ENCODE measurements at regions not wholly inside any gene's neighbourhood (a gene's known extent, or its start where the extent isn't known, plus 50 kb on each side); places are given as distances from the start of the nearest gene placed in this dataset.

DNA sequence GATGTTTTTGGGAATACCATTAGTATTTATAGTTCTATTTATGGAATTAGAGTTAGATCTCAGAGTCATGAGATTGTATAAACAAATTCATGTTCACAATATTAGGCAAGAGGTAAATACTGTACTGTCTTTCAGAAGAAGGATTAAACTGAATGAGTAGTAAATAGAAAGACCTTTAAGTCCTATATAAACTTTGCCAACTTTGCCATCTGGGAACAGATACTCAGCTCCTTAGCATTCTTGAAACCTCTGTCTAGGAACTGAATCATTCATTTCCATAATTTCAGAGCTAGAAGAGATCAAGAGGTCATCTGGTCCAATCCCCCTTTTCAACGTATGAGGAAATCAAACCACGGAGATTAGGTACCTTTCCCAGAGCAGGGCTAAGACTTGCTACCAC lies 141.1 kb downstream of the CAND1 start:
- Histone ChIP-seq H3K4me3 (ENCODE audit: low read depth, low read length) (no peak overlapping the region), H3K36me3 (no peaks in the 10 kb centered on the region), H3K27ac (no peak overlapping the region), H3K9me3 (ENCODE audit: severe bottlenecking) (no peaks in the 10 kb centered on the region), H3K27me3 (ENCODE audit: insufficient read depth, low read depth, severe bottlenecking) (no peaks in the 10 kb centered on the region)
- no peak for DNase-seq
- TF ChIP-seq, protein P1, sequence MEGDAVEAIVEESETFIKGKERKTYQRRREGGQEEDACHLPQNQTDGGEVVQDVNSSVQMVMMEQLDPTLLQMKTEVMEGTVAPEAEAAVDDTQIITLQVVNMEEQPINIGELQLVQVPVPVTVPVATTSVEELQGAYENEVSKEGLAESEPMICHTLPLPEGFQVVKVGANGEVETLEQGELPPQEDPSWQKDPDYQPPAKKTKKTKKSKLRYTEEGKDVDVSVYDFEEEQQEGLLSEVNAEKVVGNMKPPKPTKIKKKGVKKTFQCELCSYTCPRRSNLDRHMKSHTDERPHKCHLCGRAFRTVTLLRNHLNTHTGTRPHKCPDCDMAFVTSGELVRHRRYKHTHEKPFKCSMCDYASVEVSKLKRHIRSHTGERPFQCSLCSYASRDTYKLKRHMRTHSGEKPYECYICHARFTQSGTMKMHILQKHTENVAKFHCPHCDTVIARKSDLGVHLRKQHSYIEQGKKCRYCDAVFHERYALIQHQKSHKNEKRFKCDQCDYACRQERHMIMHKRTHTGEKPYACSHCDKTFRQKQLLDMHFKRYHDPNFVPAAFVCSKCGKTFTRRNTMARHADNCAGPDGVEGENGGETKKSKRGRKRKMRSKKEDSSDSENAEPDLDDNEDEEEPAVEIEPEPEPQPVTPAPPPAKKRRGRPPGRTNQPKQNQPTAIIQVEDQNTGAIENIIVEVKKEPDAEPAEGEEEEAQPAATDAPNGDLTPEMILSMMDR (IDR thresholded peaks at IDR 0.05; ENCODE audit: low read depth, low read length) = no peak

DNA sequence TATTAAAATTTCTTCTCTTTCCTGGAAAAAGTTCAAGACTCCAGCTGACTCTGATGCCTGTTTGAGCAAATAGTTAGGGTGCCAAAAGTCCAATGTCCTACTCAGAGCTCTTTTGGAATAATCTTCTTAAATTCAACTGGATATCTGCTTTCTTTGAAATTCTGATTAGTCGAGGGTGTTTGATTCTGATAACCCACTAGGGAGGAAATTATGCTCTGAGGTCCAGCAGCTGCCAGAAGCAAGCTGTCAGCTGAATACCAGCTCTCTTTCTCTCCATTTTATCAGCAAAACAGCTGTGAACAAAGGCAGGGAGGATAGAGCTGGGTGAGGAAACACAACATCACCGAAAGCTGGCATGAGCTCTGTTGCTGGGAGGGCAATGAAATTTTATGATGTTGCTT lies 141.5 kb downstream of the CAND1 start:
- Histone ChIP-seq H3K27me3 (ENCODE audit: insufficient read depth, low read depth, severe bottlenecking) (no peaks in the 10 kb centered on the region), H3K9me3 (ENCODE audit: severe bottlenecking) (no peaks in the 10 kb centered on the region), H3K4me3 (ENCODE audit: low read depth, low read length) (no peak overlapping the region), H3K36me3 (no peaks in the 10 kb centered on the region), H3K27ac (no peak overlapping the region)
- TF ChIP-seq, protein P1 (IDR thresholded peaks at IDR 0.05; ENCODE audit: low read depth, low read length) = no peak
- no peak for DNase-seq

DNA sequence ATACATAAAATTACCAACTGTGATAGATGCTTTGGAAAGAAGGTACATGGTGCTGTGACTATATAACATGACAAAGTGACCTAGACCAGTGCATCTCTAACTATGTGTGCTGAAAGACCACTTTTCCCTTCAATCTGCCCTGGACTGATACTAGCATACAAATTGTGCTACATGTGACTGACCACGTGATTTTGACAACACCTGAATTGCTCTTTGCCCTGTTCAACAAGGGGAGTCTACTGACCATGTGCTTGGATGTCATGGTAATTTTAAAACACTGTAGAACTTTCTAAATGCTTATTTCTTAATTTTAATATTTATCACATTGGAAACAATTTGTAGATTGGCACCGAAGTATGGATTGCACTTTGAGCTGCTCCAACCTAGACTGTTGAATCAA lies 142.4 kb downstream of the CAND1 start:
- Histone ChIP-seq H3K27ac (no peak overlapping the region), H3K27me3 (ENCODE audit: insufficient read depth, low read depth, severe bottlenecking) (no peaks in the 10 kb centered on the region), H3K36me3 (no peaks in the 10 kb centered on the region), H3K4me3 (ENCODE audit: low read depth, low read length) (no peak overlapping the region), H3K9me3 (ENCODE audit: severe bottlenecking) (no peaks in the 10 kb centered on the region)
- no peak for DNase-seq
- TF ChIP-seq, protein P1 (IDR thresholded peaks at IDR 0.05; ENCODE audit: low read depth, low read length) = no peak

DNA sequence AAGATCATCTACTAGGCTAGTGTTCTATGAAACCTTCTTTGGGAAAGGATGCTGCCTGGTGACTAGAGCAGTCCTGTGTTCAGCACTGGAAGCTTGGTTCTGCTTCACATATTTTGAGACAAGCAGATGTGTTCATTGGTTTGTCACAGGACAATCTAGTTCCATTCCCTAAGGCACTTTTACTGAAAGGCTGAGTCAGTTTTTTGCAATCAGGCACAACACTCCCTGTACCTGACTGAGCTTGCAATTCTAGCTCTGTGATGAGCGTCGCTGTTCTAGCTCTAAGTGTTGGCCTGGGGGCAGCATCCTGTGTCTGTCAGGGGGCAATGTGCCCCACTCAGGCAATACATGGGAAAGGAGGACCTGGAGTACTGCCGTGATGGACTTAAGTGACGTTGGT lies 144.4 kb downstream of the CAND1 start:
- H3K9me3 ChIP-seq (ENCODE audit: severe bottlenecking) = no peaks in the 10 kb centered on the region
- no peak for DNase-seq
- H3K36me3 ChIP-seq = no peaks in the 10 kb centered on the region
- TF ChIP-seq, protein P1 (IDR thresholded peaks at IDR 0.05; ENCODE audit: low read depth, low read length) = no peak
- H3K27me3 ChIP-seq (ENCODE audit: insufficient read depth, low read depth, severe bottlenecking) = no peaks in the 10 kb centered on the region
- H3K27ac ChIP-seq = no peak overlapping the region
- no peak overlapping the region for H3K4me3 ChIP-seq (ENCODE audit: low read depth, low read length)

DNA sequence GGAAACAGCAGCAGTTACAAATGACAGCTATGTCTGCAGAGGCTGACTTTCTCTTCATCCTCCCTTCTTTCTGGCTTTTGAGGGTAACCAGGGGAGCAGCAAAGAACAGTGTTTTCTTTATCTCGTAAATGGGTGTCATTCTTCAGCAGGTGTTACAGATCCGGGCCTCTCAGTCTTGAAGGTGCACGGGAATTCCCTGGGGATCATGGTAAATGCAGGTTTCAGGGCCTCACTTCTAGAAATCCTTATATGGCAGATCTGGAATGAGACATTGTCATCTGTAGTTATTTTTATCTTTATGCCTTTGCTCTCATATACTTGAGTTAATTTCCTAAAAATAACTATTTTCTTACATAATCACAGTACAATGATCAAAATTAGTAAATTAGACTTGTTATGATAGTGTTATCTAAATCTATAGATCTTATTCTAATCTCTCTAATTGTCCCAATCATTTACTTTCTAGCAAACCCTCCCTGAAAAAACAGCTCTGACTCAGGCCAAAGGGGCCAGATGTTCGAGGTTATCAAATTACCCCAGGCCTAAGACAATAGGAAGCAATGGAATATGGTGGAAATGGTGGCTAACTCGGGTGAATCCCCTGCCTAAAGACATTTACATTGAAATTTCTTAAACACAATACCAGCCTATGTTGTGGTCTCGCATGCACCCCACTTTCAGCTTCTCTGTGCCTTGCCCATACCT lies 145.0 kb downstream of the CAND1 start:
- no peaks in the 10 kb centered on the region for H3K27me3 ChIP-seq (ENCODE audit: insufficient read depth, low read depth, severe bottlenecking)

More for the DNA sequence above, 145.0 kb downstream of the CAND1 start:
- no peak for DNase-seq
- Histone ChIP-seq H3K9me3 (ENCODE audit: severe bottlenecking) (no peaks in the 10 kb centered on the region), H3K4me3 (ENCODE audit: low read depth, low read length) (no peak overlapping the region), H3K27ac (no peak overlapping the region), H3K36me3 (no peaks in the 10 kb centered on the region)
- TF ChIP-seq, protein P1 (IDR thresholded peaks at IDR 0.05; ENCODE audit: low read depth, low read length) = no peak
